DMS153 treated with DMSO at 0.1 percent for 48 hours (cell line): ENCODE measurements at regions not wholly inside any gene's neighbourhood (a gene's known extent, or its start where the extent isn't known, plus 50 kb on each side); places are given as distances from the start of the nearest gene placed in this dataset.
"Not testable (repeated sequence)": the region's sequence is repeated elsewhere in the genome, so short reads cannot be mapped to it uniquely, and the experiment has no call there.

Experiments used
- DNase-seq: peaks from one replicate; lab custom pipeline; 2025; ENCODE audit not compliant: unreplicated experiment; lab: John Stamatoyannopoulos, UW

- no peak for DNase-seq
These were observed 53.5 kb downstream of the XCL2 start for GRCh38 chr1:168490306-168490705.

- peak; percentile 23 for DNase-seq
These were observed 55.7 kb downstream of the XCL2 start for GRCh38 chr1:168488138-168488537.

- not testable (repeated sequence) for DNase-seq
These were observed 57.0 kb downstream of the XCL2 start for GRCh38 chr1:168486820-168487219.

- no peak for DNase-seq
These were observed 58.7 kb downstream of the XCL2 start for GRCh38 chr1:168485048-168485447.

- DNase-seq = no peak
These were observed 59.7 kb downstream of the XCL2 start for GRCh38 chr1:168484083-168484482.

- no peak for DNase-seq
These were observed 60.3 kb downstream of the XCL2 start for GRCh38 chr1:168483539-168483938.

- no peak for DNase-seq
These were observed 61.7 kb downstream of the XCL2 start for GRCh38 chr1:168482106-168482505.

- DNase-seq = no peak
These were observed 62.2 kb downstream of the XCL2 start for GRCh38 chr1:168481586-168481985.

- no peak for DNase-seq
These were observed 62.8 kb downstream of the XCL2 start for GRCh38 chr1:168480997-168481396.

- DNase-seq = no peak
These were observed 66.0 kb downstream of the XCL2 start for GRCh38 chr1:168477792-168478191.

- DNase-seq = peak; percentile 51
These were observed 67.0 kb downstream of the XCL2 start for GRCh38 chr1:168476588-168477385.

GRCh38 chr1:168474322-168474721, 69.5 kb downstream of the XCL2 start:
- DNase-seq = no peak

GRCh38 chr1:168473126-168473525, 70.7 kb downstream of the XCL2 start:
- no peak for DNase-seq

- no peak for DNase-seq
These were observed 71.6 kb downstream of the XCL2 start for GRCh38 chr1:168472223-168472622.

GRCh38 chr1:168470901-168471431, 72.8 kb downstream of the XCL2 start:
- DNase-seq = no peak

GRCh38 chr1:168469690-168470089, 74.1 kb downstream of the XCL2 start:
- DNase-seq = no peak

- DNase-seq = no peak
These were observed 75.0 kb downstream of the XCL2 start for GRCh38 chr1:168468822-168469221.

GRCh38 chr1:168468042-168468809, 75.6 kb downstream of the XCL2 start:
- no peak for DNase-seq

GRCh38 chr1:168467452-168467851, 76.3 kb downstream of the XCL2 start:
- DNase-seq = no peak

- no peak for DNase-seq
These were observed 77.1 kb downstream of the XCL2 start for GRCh38 chr1:168466714-168467131.

- DNase-seq = peak; percentile 90
These were observed 77.6 kb downstream of the XCL2 start for GRCh38 chr1:168466092-168466713.

- not testable (repeated sequence) for DNase-seq
These were observed 82.7 kb downstream of the XCL2 start for GRCh38 chr1:168461108-168461507.
